NT2/D1 (cell line): ENCODE measurements at regions not wholly inside any gene's neighbourhood (a gene's known extent, or its start where the extent isn't known, plus 50 kb on each side); places are given as distances from the start of the nearest gene placed in this dataset.

Experiments used
- SUZ12 ChIP-seq: IDR thresholded peaks from 2 replicates; pipeline ENCODE4 v1.6.1; 2011; ENCODE audit not compliant: insufficient read length, insufficient read depth; ENCODE audit errors: extremely low read depth
- YY1 ChIP-seq: IDR thresholded peaks from 2 replicates; pipeline ENCODE4 v1.6.1; 2011; ENCODE audit not compliant: insufficient read length, insufficient read depth

DNA sequence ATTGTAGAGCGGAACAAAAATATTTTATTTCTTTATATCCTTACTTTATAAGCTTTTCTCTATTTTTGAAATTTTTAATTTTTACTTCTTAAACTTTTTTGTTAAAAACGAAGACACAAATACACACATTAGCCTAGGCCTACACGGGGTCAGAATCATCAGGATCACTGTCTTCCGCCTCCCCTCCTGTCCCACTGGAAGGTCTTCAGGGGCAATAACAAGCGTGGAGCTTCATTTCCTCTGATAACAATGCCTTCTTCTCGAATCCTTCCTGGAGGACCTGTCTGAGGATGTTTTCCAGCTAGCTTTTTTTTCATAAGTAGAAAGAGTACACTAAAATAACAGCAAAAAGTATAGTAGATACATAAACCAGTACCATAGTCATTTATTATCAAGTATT lies 77.7 kb upstream of the DGKG start:
- TF ChIP-seq SUZ12, result no peak
- no peak for TF ChIP-seq YY1
